GM21576 (cell line): ENCODE measurements at regions not wholly inside any gene's neighbourhood (a gene's known extent, or its start where the extent isn't known, plus 50 kb on each side); places are given as distances from the start of the nearest gene placed in this dataset.

Experiments used
- ATAC-seq: cut with Tn5 transposase; IDR thresholded peaks from one replicate; pipeline ENCODE4 v1.9.1; 2021; ENCODE audit warnings: mild to moderate bottlenecking, moderate library complexity; ENCODE audit not compliant: unreplicated experiment

GRCh38 chr18:25727281-25727985 is 363.0 kb downstream of the SS18 start:
- no peak for ATAC-seq

- no peak for ATAC-seq
These were observed 364.1 kb downstream of the SS18 start for GRCh38 chr18:25726298-25726697.

- ATAC-seq, result no peak
These were observed 364.9 kb downstream of the SS18 start for GRCh38 chr18:25725501-25725900.

- ATAC-seq, result no peak
These were observed 365.4 kb downstream of the SS18 start for GRCh38 chr18:25724997-25725396.

GRCh38 chr18:25724121-25724520 is 366.3 kb downstream of the SS18 start:
- ATAC-seq, result no peak

GRCh38 chr18:25713103-25713502 is 361.1 kb upstream of the ZNF521 start:
- ATAC-seq, result no peak

GRCh38 chr18:25710981-25711380 is 359.0 kb upstream of the ZNF521 start:
- ATAC-seq, result no peak

- no peak for ATAC-seq
These were observed 353.7 kb upstream of the ZNF521 start for GRCh38 chr18:25705650-25706049.

GRCh38 chr18:25704494-25704893 is 352.5 kb upstream of the ZNF521 start:
- ATAC-seq, result no peak

- ATAC-seq, result no peak
These were observed 352.1 kb upstream of the ZNF521 start for GRCh38 chr18:25704071-25704470.

GRCh38 chr18:25701821-25702220 is 349.9 kb upstream of the ZNF521 start:
- ATAC-seq, result no peak

- ATAC-seq, result no peak
These were observed 335.1 kb upstream of the ZNF521 start for GRCh38 chr18:25686960-25687500.

GRCh38 chr18:25685088-25685487 is 333.1 kb upstream of the ZNF521 start:
- ATAC-seq, result no peak

GRCh38 chr18:25679491-25679890 is 327.5 kb upstream of the ZNF521 start:
- ATAC-seq, result no peak

GRCh38 chr18:25678221-25678620 is 326.3 kb upstream of the ZNF521 start:
- ATAC-seq, result no peak

GRCh38 chr18:25675123-25675850 is 323.3 kb upstream of the ZNF521 start:
- ATAC-seq, result no peak

- ATAC-seq, result no peak
These were observed 322.2 kb upstream of the ZNF521 start for GRCh38 chr18:25674183-25674582.

- ATAC-seq, result no peak
These were observed 320.5 kb upstream of the ZNF521 start for GRCh38 chr18:25672490-25672889.

GRCh38 chr18:25669741-25670140 is 317.8 kb upstream of the ZNF521 start:
- no peak for ATAC-seq

- no peak for ATAC-seq
These were observed 310.3 kb upstream of the ZNF521 start for GRCh38 chr18:25662272-25662671.

- no peak for ATAC-seq
These were observed 309.9 kb upstream of the ZNF521 start for GRCh38 chr18:25661831-25662230.

GRCh38 chr18:25659541-25659940 is 307.6 kb upstream of the ZNF521 start:
- no peak for ATAC-seq
